Upper lobe of right lung (tissue), 1 donor: ENCODE measurements at regions not wholly inside any gene's neighbourhood (a gene's known extent, or its start where the extent isn't known, plus 50 kb on each side); places are given as distances from the start of the nearest gene placed in this dataset.

Source experiments
- ATAC-seq: fragments of 200-7000 bp; cut with Tn5 transposase; one replicate; pipeline ENCODE4 v1.9.1; 2020; ENCODE audit warnings: mild to moderate bottlenecking, moderate library complexity
- DNase-seq: peaks from one replicate; pipeline ENCODE4 v3.0.0-alpha.2; 2020
- H3K27ac ChIP-seq: fragments of 200-600 bp; one replicate; pipeline ENCODE4 v1.8.0; 2022
- H3K27me3 ChIP-seq: fragments of 200-600 bp; one replicate; pipeline ENCODE4 v1.8.0; 2022; ENCODE audit warnings: mild to moderate bottlenecking
- H3K36me3 ChIP-seq: fragments of 200-600 bp; one replicate; pipeline ENCODE4 v1.8.0; 2022
- H3K4me1 ChIP-seq: fragments of 200-600 bp; one replicate; pipeline ENCODE4 v1.8.0; 2022
- H3K4me3 ChIP-seq: fragments of 200-600 bp; one replicate; pipeline ENCODE4 v1.8.0; 2022; ENCODE audit warnings: mild to moderate bottlenecking
- H3K9me3 ChIP-seq: fragments of 200-600 bp; one replicate; pipeline ENCODE4 v1.8.0; 2022
- CTCF ChIP-seq: fragments of 200-600 bp; IDR thresholded peaks from one replicate; pipeline ENCODE4 v1.8.0; 2022; ENCODE audit warnings: antibody characterized with exemption
- intact Hi-C: fragments of 100-400 bp; cut with DNase I; formaldehyde crosslinking; loops from one replicate; pipeline ENCODE4 v1.11.0; 2022
- donor health status: DM: no; HTN: yes; CAD: no; lungs with severe emphysema.

GRCh38 chr1:207966521-207966920 lies 55.6 kb upstream of the CD34 start:
- Histone ChIP-seq H3K9me3 (no peaks in the 10 kb centered on the region), H3K27me3 (no peaks in the 10 kb centered on the region), H3K36me3 (no peaks in the 10 kb centered on the region), H3K27ac (no peak overlapping the region), H3K4me3 (no peak overlapping the region), H3K4me1 (peaks cover 19% of the 10 kb centered on the region)
- intact Hi-C loops: loop anchor here (10.0 kb wide), 1 partner anchor 142 kb away; no protein-coding TSS in a partner anchor
- TF ChIP-seq CTCF: no peak
- ATAC-seq (no peak), DNase-seq (no peak)

- Histone ChIP-seq H3K9me3 (no peaks in the 10 kb centered on the region), H3K27me3 (no peaks in the 10 kb centered on the region), H3K4me1 (peaks cover 19% of the 10 kb centered on the region), H3K27ac (no peak overlapping the region), H3K4me3 (no peak overlapping the region), H3K36me3 (no peaks in the 10 kb centered on the region)
- no peak for TF ChIP-seq CTCF
- intact Hi-C loops: loop anchor here (10.0 kb wide), 1 partner anchor 141 kb away; no protein-coding TSS in a partner anchor
- ATAC-seq (no peak), DNase-seq (no peak)
Measured at GRCh38 chr1:207965392-207966387, 54.8 kb upstream of the CD34 start.

GRCh38 chr1:207964195-207964966 lies 53.5 kb upstream of the CD34 start:
- ATAC-seq: no peak
- intact Hi-C loops: loop anchor here (5.0 to 10.0 kb wide), 2 partner anchors 77 to 140 kb away; no protein-coding TSS in a partner anchor
- H3K4me1 ChIP-seq: peaks cover 24% of the 10 kb centered on the region

GRCh38 chr1:207963427-207964194 lies 52.7 kb upstream of the CD34 start:
- H3K27me3 ChIP-seq: no peaks in the 10 kb centered on the region
- H3K36me3 ChIP-seq: no peaks in the 10 kb centered on the region
- no peaks in the 10 kb centered on the region for H3K9me3 ChIP-seq
- peak overlapping the region; percentile 66 for H3K4me3 ChIP-seq
- TF ChIP-seq CTCF: peak; percentile 99
- DNase-seq (peak; percentile 95), ATAC-seq (peak; percentile 96)
- peak overlapping the region; percentile 98 for H3K27ac ChIP-seq
- H3K4me1 ChIP-seq: peaks cover 29% of the 10 kb centered on the region
- intact Hi-C loops: loop anchor here (5.0 to 10.0 kb wide), 2 partner anchors 76 to 139 kb away; no protein-coding TSS in a partner anchor

More at GRCh38 chr1:207964195-207964966, 53.5 kb upstream of the CD34 start:
- no peak for TF ChIP-seq CTCF
- no peaks in the 10 kb centered on the region for H3K36me3 ChIP-seq
- H3K9me3 ChIP-seq: no peaks in the 10 kb centered on the region
- peak overlapping the region; percentile 98 for H3K27ac ChIP-seq
- DNase-seq: no peak
- no peaks in the 10 kb centered on the region for H3K27me3 ChIP-seq
- peak overlapping the region; percentile 66 for H3K4me3 ChIP-seq
